NCI-H510A (cell line): ENCODE measurements at regions not wholly inside any gene's neighbourhood (a gene's known extent, or its start where the extent isn't known, plus 50 kb on each side); places are given as distances from the start of the nearest gene placed in this dataset.

Experiments
- DNase-seq: peaks from one replicate; lab custom pipeline; 2025; lab: John Stamatoyannopoulos, UW

DNA sequence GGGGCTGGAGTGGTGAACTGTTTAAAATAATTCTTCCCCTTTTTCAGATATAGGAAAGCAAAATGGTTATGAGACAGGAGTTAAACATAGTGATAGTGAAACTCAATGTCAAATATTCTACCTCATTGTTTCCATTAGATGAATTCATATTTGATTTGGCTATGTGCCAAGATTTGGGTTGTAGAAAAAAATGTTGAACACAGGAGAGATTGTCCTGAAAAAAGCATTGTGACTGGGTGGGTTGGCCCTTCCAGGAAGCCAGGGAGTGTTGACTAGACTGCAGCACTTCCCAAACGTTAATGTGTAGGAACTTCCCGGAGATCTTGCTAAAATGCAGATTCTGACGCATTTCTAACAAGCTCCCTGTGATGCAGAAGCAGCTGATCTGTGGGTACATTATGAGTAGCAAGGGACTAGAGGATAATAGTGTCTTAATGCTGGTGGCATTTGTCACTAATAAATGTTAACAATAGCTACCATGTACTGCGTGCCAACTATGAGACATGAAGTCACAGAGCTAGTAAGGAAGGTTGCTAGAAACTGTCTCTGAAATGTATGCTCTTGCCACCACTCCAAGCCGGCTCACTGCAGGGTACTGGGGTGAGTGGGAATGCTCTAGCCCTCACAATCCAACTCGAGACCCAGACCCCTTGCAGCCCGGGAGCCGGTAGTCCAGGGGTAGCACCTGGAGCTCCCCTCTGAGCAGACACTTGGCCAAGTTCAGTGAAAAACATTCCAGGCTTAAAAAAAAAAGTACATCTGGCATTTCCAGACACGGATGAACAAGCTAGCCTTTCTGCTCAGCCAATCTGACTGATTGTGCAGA, 120.6 kb downstream of the CD47 start:
- no peak for DNase-seq

- DNase-seq = no peak
Observed at GRCh38 chr3:107969525-107969924, 121.3 kb downstream of the CD47 start.

DNA sequence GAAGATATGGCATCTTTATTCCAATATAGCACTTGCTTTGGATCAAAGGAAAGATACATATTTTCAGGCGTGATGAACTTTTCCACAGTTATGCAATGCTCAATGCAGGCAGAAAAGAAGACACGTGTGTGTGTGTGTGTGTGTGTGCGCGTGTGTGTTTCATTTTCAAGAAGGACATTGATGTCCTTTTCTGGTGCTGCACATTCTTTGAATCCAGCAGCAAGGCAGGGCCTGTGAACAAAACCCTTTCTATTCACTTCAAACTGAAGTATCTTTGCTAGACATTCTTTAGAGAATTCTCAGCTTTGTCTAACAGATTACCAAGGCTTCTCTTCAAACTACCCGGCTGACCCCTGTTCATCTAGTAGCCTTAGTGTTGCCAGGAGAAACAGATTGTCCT, 124.6 kb downstream of the CD47 start:
- DNase-seq = no peak

- DNase-seq = no peak
Observed at GRCh38 chr3:107965136-107965655, 125.6 kb downstream of the CD47 start.

GRCh38 chr3:107963581-107963980, 127.2 kb downstream of the CD47 start:
- DNase-seq = no peak

- no peak for DNase-seq
Observed at GRCh38 chr3:107962946-107963345, 127.9 kb downstream of the CD47 start.

DNA sequence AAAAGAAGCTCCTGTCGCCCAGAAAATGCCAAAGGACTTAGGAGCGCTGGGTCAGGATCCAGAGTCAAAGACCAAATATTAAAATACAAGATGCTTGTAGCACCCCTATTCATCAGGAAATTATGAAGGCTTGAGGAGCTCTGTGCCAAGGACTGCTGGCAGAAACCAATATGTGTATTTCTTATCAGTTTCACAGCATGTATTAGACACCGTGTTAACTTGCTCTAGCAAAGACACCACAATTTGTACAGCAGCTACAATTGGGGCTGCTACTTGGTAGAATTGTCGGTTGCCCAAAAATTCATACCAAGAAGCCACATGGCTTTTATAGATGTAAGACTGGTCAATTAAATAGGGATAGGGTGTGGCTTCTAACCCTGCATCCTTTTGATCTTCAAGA, 128.8 kb downstream of the CD47 start:
- DNase-seq = no peak

DNA sequence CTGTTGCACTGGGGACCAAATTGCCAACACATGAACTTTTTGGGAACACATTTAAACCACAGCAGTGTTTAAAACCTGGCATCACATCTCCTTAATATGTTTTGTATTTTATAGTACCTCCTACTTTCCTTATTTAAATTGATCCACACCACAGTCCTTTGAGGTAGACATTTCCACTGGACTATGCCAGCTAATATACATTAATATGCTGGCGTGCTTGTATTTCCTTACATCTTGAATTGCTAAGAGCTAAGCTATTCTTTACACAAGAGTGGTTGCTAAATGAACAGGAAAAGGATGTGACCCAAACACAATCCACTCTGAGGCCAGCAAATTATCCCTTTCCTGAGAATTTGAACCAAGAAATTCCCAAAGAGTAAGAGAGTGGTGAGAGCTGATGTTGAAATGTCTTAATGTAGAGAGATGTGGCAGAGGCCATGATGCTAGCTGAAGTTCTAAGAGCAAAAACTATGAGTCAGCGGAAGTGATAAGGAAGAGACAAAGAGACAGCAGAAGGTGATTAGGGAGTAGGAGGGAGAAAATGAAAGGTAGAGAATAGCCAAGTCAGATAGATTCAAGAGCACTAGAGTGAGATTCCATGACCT, 131.2 kb downstream of the CD47 start:
- no peak for DNase-seq

GRCh38 chr3:107958146-107958545, 132.7 kb downstream of the CD47 start:
- no peak for DNase-seq

- no peak for DNase-seq
Observed at GRCh38 chr3:107956991-107957900, 133.6 kb downstream of the CD47 start.

GRCh38 chr3:107954845-107955244, 136.0 kb downstream of the CD47 start:
- DNase-seq = no peak

- no peak for DNase-seq
Observed at GRCh38 chr3:107953722-107954121, 137.1 kb downstream of the CD47 start.

DNA sequence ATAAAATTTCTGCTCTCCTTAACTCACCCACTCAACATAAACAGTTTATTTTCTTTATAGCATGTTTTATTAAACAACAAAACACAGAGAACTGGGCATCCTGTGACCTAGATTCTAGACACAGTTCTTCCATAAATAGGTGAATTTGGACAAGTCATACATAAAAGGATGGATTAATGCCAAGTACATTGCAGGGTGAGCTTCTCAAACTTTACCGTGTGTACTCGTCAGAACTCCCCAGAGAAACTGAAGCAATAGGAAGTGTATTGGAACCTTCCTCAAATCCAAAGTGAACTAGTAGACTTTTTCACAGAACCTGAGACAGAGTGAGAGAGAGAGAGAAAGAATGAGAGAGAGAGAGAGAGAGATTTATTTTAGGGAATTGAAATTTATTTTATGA, 139.7 kb downstream of the CD47 start:
- no peak for DNase-seq

GRCh38 chr3:107950417-107950816, 140.4 kb downstream of the CD47 start:
- DNase-seq = no peak

DNA sequence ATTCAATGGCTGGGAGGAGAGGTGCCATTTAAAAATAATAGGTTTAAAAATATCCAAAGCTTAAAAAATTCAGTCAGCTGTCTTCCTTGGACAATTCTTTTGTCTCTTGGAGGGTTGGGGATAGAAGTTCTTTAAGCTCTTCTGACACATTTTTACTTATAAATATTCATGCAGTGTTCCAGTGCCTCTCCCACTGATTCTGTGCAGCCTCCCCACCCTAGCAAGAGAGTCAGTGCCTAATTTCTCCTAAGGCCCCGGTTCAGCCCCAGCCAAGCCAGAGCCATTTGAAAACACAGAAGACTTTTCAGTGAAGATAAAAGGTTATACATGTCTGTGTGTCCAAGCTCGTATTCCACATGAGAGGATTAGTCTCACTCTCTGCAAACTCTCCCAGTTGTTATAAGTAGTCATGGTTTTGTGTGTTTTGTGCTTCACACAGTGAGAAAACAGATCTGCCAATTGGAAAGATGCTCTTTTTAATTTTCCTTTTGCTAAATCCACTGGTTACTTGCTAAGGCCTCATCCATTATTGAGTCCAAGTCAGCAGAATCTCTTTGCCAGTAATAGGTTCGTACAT, 141.3 kb downstream of the CD47 start:
- no peak for DNase-seq

DNA sequence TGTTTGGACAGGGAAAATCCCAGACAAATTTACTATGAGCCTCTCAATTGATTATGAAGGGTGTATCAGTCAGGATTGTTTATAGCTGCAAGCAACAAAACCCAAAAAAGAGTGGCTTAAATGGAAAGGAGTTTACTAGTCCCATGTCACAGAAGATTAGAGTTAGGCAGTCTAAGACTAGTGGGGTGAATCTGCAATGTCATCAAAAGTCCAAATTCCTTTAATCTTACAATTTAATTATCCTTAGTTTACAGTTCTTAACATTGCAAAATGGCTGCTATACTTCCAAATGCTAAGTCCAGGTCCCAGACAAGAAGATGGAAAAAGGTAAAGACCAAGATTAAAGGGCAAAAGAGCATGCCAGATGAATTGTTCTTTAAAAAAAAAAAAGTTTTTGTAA, 143.6 kb downstream of the CD47 start:
- no peak for DNase-seq

DNA sequence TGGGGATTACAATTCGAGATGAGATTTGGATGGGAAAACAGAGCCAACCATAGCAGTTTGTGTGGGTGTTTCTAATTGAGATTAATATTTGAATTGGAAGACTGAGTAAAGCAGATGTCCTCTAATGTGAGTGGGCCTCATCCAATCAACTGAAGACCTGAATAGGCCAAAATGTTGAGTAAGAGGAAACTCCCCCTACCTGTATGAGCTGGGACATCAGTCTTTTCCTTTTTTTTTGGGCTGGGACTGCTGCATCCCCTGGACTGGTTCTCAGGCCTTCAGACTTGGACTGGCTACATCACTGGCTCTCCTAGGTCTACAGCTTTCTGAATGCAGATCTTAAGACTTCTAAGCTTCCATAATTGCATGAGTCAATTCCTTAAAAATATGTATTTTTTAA, 144.1 kb downstream of the CD47 start:
- no peak for DNase-seq

DNA sequence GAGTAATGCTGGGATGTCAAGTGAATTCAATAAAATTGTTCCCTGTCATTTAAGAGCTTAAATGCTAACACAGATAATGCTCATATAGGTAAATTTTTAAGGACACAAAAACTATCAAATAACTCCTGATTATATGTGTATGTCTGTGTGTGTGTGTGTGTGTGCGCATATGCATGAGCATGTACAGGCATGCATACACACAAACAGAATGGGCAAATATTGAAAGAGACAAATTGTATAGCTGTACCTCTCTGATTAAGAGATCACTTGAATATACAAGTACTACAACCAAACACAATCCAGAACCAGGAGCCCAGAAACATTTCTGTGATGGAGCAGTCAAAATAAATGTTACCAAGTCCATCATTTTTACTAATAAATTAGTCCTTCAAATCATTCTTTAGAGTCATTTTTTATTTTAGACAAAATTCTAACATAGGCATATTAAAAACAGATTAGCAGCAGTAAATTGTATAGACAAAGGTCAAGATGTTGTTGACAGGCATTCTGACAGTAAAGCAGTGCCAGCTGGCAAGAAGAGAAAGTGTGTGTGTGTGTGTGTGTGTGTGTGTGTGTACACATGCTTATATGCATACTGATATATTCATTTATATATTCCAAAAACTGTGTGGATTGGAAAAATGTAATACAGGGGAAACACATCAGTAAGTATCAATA, 145.3 kb downstream of the CD47 start:
- no peak for DNase-seq

DNA sequence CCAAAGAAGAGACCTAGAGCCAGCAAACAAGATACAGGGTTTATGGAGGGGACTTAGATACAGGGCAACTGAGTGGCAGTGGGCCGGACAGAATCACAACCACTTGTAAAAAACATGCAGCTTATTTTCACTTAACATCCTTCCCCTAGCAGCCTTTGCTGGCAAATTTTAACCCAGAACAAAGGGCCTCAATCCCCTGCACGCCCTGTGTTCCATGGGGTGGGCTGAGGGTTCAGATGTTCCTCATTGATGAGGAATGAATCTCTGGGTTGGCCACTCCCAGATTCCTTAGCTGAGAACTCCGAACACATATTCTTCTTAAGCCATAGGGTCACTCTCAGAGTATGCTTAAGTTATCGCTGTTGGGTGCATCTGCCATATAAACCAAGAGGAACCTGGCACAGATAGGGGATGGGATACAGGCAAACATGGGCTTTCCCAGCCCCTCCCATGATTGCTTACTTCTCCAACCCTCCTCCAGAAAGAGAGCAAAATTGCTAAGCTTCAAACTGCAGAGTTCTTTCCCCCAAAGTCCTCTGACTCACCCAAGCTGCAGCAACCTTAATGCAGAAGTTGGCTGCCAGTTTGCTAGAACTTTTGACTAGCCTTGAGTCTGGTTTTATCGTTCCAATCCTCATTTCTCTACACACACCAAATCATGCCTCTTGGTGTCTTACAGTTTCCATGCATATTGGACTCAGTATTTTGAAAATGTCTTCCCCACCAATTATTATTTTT, 146.9 kb downstream of the CD47 start:
- no peak for DNase-seq

GRCh38 chr3:107942951-107943749, 147.7 kb downstream of the CD47 start:
- DNase-seq = no peak
